GM12864 (cell line): ENCODE measurements at regions not wholly inside any gene's neighbourhood (a gene's known extent, or its start where the extent isn't known, plus 50 kb on each side); places are given as distances from the start of the nearest gene placed in this dataset.

Source experiments
- DNase-seq: peaks from one replicate; pipeline ENCODE4 v3.0.0-alpha.2; 2011; ENCODE audit warnings: low read depth
- H3K4me3 ChIP-seq: 2 replicates; pipeline ENCODE4 v1.5.1; 2011; ENCODE audit warnings: mild to moderate bottlenecking, low read depth, low read length, control low read depth
- TF ChIP-seq, protein P1 (sequence below): IDR thresholded peaks from 2 replicates; pipeline ENCODE4 v1.5.1; 2011; ENCODE audit warnings: low read depth, mild to moderate bottlenecking, moderate library complexity, low read length, control low read depth, inconsistent platforms; ENCODE audit errors: missing control alignments

GRCh38 chr11:29518389-29519174 is 498.2 kb downstream of the KCNA4 start:
- H3K4me3 ChIP-seq: no peak overlapping the region
- TF ChIP-seq, protein P1, sequence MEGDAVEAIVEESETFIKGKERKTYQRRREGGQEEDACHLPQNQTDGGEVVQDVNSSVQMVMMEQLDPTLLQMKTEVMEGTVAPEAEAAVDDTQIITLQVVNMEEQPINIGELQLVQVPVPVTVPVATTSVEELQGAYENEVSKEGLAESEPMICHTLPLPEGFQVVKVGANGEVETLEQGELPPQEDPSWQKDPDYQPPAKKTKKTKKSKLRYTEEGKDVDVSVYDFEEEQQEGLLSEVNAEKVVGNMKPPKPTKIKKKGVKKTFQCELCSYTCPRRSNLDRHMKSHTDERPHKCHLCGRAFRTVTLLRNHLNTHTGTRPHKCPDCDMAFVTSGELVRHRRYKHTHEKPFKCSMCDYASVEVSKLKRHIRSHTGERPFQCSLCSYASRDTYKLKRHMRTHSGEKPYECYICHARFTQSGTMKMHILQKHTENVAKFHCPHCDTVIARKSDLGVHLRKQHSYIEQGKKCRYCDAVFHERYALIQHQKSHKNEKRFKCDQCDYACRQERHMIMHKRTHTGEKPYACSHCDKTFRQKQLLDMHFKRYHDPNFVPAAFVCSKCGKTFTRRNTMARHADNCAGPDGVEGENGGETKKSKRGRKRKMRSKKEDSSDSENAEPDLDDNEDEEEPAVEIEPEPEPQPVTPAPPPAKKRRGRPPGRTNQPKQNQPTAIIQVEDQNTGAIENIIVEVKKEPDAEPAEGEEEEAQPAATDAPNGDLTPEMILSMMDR: peak; percentile 22
- DNase-seq: no peak

- TF ChIP-seq, protein P1: no peak
- H3K4me3 ChIP-seq: no peak overlapping the region
- no peak for DNase-seq
Observed at GRCh38 chr11:29511394-29511793, 505.4 kb downstream of the KCNA4 start.

GRCh38 chr11:29507376-29507775 is 509.5 kb downstream of the KCNA4 start:
- DNase-seq: no peak
- TF ChIP-seq, protein P1: no peak
- no peak overlapping the region for H3K4me3 ChIP-seq

DNA sequence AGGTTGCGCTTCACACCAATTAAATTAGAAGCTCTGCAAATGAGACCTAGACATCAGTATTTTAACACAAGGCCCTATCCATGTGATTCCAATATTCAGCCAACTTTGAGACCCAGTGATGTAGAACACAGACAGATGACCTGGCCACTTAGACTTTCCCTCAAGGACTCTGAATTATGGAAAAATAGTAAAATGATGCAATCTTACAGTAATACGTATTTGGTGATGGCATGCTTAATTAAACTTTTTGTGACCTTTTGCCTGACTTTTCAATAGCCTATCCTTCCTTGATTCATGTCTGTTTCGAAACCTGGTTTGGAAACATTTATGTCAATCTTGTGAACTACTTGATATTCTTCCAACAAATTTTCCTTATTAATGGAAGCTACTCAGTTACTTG is 521.2 kb downstream of the KCNA4 start:
- no peak for DNase-seq
- H3K4me3 ChIP-seq: no peak overlapping the region
- TF ChIP-seq, protein P1: no peak

DNA sequence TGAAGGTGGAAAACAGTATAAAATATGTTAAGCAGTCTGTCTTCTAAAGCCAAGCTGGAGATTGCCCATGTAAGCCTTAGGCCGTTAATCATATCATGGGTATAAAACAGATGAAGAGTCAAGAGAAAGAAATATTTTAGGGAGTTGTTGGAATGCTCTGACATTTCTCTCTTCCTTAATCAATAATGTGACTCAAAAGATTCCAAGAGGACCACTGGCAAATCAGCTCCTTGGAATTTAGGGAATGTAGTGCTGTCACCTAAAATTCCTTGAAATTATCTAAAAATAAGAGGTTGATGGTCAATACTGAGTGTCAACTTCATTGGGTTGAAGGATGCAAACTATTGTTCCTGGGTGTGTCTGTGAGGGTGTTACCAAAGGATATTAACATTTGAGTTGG is 525.9 kb downstream of the KCNA4 start:
- no peak for DNase-seq
- no peak overlapping the region for H3K4me3 ChIP-seq
- TF ChIP-seq, protein P1: no peak

DNA sequence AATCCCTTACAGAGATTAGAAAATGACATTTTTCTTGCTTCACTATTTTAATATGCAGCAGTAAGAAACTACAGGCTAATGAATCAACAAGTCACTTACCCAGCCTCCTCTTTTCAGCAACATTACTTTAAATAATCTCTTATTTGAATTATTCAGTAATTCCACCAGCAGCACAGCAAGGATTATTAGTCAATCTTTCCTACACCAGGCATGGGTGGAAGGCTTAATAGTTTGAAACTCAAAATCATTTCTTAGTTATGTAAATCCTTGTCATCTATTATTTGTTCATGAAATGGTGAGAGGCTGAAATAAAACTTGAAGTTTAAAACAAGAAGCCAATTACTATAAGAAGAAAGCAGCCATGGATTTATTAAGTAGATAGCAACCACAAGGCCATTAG is 530.5 kb downstream of the KCNA4 start:
- TF ChIP-seq, protein P1: no peak
- DNase-seq: no peak
- H3K4me3 ChIP-seq: no peak overlapping the region

DNA sequence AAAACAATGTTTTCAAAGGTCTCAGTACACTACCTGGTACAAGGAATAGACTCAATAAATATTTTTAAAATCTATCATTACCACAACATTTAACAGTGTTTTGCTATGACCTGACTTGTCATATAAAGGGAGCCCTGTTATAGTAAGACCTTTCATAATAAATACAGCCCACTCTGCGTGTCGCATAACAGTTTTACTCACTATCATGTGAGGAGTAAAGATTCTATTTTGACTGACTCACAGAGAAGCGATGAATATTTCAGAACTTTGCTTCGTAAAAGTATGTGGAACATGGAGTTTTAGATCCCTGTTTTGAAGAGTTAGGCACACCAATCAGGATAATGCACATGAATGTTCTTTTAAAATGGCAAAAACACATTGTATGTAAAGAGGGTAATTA is 531.2 kb downstream of the KCNA4 start:
- DNase-seq: no peak
- TF ChIP-seq, protein P1: no peak
- H3K4me3 ChIP-seq: no peak overlapping the region
